ENCODE measurements at regions not wholly inside any gene's neighbourhood (a gene's known extent, or its start where the extent isn't known, plus 50 kb on each side); places are given as distances from the start of the nearest gene placed in this dataset.
A peak's percentile ranks its signal among the peaks of the same experiment; 100 is the strongest.

DNA sequence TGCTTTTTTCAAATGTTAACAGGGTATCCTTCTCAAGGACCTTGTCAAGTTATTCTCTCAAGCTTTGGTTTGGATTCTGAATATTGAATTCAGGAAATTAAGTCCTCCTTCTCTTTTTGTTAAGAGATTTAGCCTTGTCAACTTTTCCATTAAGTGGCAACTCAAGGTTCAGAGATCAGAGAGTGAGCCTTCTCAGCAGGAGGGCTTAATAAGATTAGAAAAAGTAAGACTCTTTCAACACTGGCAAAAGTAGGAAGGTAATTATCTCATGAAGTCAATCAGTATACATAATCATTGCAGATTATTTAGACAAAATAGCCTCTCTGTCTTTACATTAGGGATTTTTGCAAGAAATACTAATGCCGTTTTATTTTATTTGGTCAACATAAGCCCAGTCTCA, 330.7 kb downstream of the KIF2B start:
- intact Hi-C loops (cut with DNase I), result no loop called here
- H3K36me3 ChIP-seq, result no peaks in the 10 kb centered on the region
- H3K27ac ChIP-seq, result no peak overlapping the region
- TF ChIP-seq CTCF (IDR thresholded peaks at IDR 0.05), result no peak
- H3K27me3 ChIP-seq, result no peaks in the 10 kb centered on the region
- H3K4me1 ChIP-seq, result no peaks in the 10 kb centered on the region
- no peaks in the 10 kb centered on the region for H3K9me3 ChIP-seq
- DNase-seq (ENCODE audit: low spot score in 2 of 2), result no peak
- no peak overlapping the region for H3K4me3 ChIP-seq

DNA sequence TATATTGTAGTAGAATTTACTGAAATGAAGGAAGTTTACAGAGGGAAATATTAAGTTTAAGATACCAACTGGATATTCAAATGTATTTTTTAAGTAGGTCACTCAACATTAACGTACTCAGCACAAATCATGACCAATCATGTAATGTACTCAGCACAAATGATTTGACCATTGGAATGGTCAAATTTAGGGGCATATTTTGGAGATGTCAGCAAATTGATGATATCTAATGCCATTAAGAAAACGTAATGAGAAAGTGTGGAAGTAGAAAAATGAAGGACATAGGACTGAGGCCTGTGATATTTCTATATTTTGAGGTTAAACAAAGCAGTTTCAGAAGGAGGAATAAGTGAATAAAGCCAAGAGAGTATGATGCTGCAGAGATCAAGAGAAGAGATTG, 334.8 kb downstream of the KIF2B start:
- Histone ChIP-seq H3K36me3 (no peaks in the 10 kb centered on the region), H3K4me3 (no peak overlapping the region), H3K4me1 (no peaks in the 10 kb centered on the region), H3K9me3 (no peaks in the 10 kb centered on the region), H3K27me3 (no peaks in the 10 kb centered on the region), H3K27ac (no peak overlapping the region)
- intact Hi-C loops (cut with DNase I), result no loop called here
- no peak for DNase-seq (ENCODE audit: low spot score in 2 of 2)
- TF ChIP-seq CTCF (IDR thresholded peaks at IDR 0.05), result no peak

DNA sequence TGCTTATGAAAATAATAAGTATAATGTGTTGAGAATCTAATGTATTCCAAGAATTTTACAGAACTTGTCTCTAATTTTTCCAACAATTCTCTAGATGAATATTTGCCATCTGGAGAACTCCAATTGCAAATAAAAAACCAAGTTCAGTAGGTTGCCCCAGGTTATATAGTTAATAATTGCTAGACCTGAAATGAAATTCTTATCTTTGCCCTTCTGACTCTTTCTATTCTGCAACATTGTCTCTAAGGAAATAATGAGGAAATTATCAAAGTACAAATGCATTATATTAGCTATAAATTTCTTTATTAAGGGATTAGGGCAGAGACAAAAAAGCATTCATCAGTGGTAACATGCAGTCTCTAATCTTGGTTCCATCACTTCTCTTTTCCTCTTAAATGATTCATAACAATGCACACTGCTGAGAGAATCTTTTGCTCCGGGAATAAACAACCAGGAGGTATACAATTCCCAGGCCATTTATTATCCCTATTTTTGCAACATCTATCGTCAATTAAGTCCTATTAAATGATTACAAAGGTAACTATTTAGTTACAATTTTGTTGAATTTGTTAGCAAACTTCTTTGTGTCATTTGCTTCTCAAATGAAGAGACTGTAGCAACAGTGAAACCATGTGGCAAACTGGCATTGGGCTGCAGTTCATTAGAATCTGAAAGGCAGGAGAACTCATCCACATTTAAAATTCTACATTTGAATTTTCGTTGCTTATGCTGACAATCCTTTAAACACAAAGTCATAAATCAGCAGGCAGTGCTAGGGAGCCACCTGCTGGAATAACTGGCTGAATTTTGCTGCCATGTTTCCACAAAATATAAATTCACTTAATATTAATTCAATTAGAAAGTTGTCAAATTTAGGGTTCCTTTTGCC, 349.6 kb downstream of the KIF2B start:
- no peak overlapping the region for H3K4me3 ChIP-seq
- no peaks in the 10 kb centered on the region for H3K4me1 ChIP-seq
- no peaks in the 10 kb centered on the region for H3K27me3 ChIP-seq
- TF ChIP-seq CTCF (IDR thresholded peaks at IDR 0.05), result peak in 1 of 3 experiments; percentile 18
- no peak overlapping the region for H3K27ac ChIP-seq
- intact Hi-C loops (cut with DNase I), result no loop called here
- no peak for DNase-seq (ENCODE audit: low spot score in 2 of 2)
- H3K36me3 ChIP-seq, result no peaks in the 10 kb centered on the region
- H3K9me3 ChIP-seq, result no peaks in the 10 kb centered on the region

DNA sequence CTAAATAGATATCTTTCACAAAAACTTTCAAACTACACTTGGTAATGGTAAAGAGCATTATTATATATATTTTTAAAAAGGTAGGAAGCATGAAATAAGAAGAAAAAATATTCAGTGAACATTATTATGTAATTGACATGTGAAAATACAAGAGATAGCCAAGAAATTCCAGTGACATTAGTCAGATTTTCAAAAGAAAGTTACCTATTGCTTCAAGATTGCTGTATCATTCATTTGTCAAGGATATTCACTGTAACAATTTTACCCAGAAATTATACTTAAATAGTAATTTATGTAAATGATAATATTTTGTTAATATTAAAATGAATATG, 350.2 kb downstream of the KIF2B start:
- no peak for TF ChIP-seq CTCF (IDR thresholded peaks at IDR 0.05)

DNA sequence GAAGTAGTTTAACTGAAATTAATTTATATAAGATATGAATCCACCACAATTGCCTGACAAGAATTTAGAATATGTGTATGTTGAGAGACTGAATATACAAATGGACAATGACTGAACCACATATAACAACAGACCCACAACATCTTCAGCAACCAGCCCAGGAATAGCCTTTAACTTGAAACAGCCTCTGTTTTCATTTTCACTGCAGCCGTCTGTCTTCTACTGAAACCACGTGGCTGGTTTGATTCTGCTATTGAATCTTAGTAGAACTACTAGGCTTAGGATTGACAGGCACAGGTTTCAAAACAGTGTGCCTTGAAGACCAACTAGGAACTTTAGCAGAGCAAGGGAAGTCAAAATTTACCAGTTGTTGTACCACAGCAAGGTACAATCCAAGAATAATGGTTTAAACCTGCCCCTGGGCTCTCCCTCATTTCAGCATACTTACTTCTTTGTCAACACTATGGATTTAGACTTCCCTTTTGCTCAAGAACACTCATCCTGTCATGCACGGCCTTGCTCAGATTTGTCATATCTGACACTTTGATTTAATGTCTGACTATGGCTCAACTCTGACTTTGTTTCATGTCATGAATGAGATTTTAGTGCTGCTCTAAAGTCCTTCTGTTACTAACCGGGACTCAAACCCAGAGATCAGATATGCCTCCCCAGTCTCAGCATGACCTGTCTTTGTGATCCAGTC, 355.0 kb downstream of the KIF2B start:
- Histone ChIP-seq H3K4me3 (no peak overlapping the region), H3K36me3 (no peaks in the 10 kb centered on the region), H3K27me3 (no peaks in the 10 kb centered on the region), H3K9me3 (no peaks in the 10 kb centered on the region), H3K4me1 (no peaks in the 10 kb centered on the region), H3K27ac (no peak overlapping the region)
- intact Hi-C loops (cut with DNase I), result no loop called here
- no peak for TF ChIP-seq CTCF (IDR thresholded peaks at IDR 0.05)
- DNase-seq (ENCODE audit: low spot score in 2 of 2), result no peak

More for the DNA sequence above, 350.2 kb downstream of the KIF2B start:
- H3K4me3 ChIP-seq, result no peak overlapping the region
- no peaks in the 10 kb centered on the region for H3K36me3 ChIP-seq
- H3K27me3 ChIP-seq, result no peaks in the 10 kb centered on the region
- H3K4me1 ChIP-seq, result no peaks in the 10 kb centered on the region
- no peaks in the 10 kb centered on the region for H3K9me3 ChIP-seq
- intact Hi-C loops (cut with DNase I), result no loop called here
- no peak overlapping the region for H3K27ac ChIP-seq
- no peak for DNase-seq (ENCODE audit: low spot score in 2 of 2)
